ENCODE measurements at regions not wholly inside any gene's neighbourhood (a gene's known extent, or its start where the extent isn't known, plus 50 kb on each side); places are given as distances from the start of the nearest gene placed in this dataset.

GRCh38 chr7:57399251-57399940 is 50.6 kb upstream of the ZNF716 start:
- H3K27ac ChIP-seq, result no peak overlapping the region
- TF ChIP-seq, protein P1, sequence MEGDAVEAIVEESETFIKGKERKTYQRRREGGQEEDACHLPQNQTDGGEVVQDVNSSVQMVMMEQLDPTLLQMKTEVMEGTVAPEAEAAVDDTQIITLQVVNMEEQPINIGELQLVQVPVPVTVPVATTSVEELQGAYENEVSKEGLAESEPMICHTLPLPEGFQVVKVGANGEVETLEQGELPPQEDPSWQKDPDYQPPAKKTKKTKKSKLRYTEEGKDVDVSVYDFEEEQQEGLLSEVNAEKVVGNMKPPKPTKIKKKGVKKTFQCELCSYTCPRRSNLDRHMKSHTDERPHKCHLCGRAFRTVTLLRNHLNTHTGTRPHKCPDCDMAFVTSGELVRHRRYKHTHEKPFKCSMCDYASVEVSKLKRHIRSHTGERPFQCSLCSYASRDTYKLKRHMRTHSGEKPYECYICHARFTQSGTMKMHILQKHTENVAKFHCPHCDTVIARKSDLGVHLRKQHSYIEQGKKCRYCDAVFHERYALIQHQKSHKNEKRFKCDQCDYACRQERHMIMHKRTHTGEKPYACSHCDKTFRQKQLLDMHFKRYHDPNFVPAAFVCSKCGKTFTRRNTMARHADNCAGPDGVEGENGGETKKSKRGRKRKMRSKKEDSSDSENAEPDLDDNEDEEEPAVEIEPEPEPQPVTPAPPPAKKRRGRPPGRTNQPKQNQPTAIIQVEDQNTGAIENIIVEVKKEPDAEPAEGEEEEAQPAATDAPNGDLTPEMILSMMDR (conservative IDR thresholded peaks at IDR 0.05), result no peak
- no peak for TF ChIP-seq ZFX (IDR thresholded peaks at IDR 0.05)

DNA sequence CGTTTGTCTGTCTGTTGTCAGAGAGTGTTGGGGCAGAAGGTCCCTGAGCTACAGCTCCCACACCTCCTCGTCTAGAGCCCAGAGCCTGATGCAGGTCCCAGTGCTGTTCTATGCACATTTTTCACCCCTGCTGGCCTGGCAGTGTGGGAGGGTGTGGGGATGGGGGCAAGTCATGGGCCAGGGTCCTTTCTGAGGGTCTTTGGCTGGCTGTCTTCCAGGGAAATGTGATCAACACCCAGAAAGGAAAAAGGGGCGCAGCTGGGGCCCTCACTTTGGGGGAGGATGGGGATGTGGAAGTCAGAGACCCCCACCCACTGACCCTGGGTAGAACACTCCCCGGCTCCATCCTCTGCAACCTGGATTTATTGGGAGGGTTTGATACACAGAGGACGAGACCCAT is 50.0 kb upstream of the ZNF716 start:
- H3K27ac ChIP-seq, result no peak overlapping the region

More for the DNA sequence above, 50.0 kb upstream of the ZNF716 start:
- no peak for TF ChIP-seq ZFX (IDR thresholded peaks at IDR 0.05)
- TF ChIP-seq, protein P1 (conservative IDR thresholded peaks at IDR 0.05), result no peak
